ENCODE measurements at regions not wholly inside any gene's neighbourhood (a gene's known extent, or its start where the extent isn't known, plus 50 kb on each side); places are given as distances from the start of the nearest gene placed in this dataset.

GRCh38 chr4:14743172-14743571 lies 259.1 kb upstream of the CPEB2 start:
- Mint-ChIP-seq H3K27ac (no peak overlapping the region), H3K27me3 (ENCODE audit: insufficient read depth, low read depth, poor library complexity) (no peaks in the 10 kb centered on the region)
- no peaks in the 10 kb centered on the region for H4K20me1 ChIP-seq (replicated peaks; ENCODE audit: insufficient read depth)

More at GRCh38 chr4:14743172-14743571, 259.1 kb upstream of the CPEB2 start:
- H2AFZ ChIP-seq, result no peak overlapping the region
- peaks cover 4% of the 10 kb centered on the region; the same call in 1 of the 2 replicates for H3K4me1 ChIP-seq (ENCODE audit: insufficient read depth)
- H3K4me2 ChIP-seq, result no peak overlapping the region
- Mint-ChIP-seq H3K4me1 (peaks cover 12% of the 10 kb centered on the region), H3K4me3 (no peak overlapping the region), H3K9me3 (no peaks in the 10 kb centered on the region), H3K36me3 (ENCODE audit: low read depth) (no peaks in the 10 kb centered on the region)
- no peaks in the 10 kb centered on the region; the same call in 1 of the 2 replicates for H3K9me2 ChIP-seq (ENCODE audit: insufficient read depth)
- H3K79me2 ChIP-seq (replicated peaks; ENCODE audit: insufficient read depth), result no peaks in the 10 kb centered on the region
- DNase-seq (ENCODE audit: low spot score), result no peak
- no peak overlapping the region for H3K27ac ChIP-seq (ENCODE audit: low read depth)
- no peak overlapping the region for H3K4me3 ChIP-seq
- ATAC-seq, result no peak
- no peaks in the 10 kb centered on the region for H3F3A ChIP-seq (replicated peaks; ENCODE audit: low read depth)
- no peak for TF ChIP-seq STAT1 (IDR thresholded peaks at IDR 0.05; ENCODE audit: unreplicated experiment)
- no peak for TF ChIP-seq POLR2AphosphoS5 (IDR thresholded peaks at IDR 0.05; ENCODE audit: low read depth)
- no peak for TF ChIP-seq NANOG (IDR thresholded peaks at IDR 0.05; ENCODE audit: borderline replicate concordance)
- TF ChIP-seq CTCF (conservative IDR thresholded peaks at IDR 0.05; ENCODE audit: low read depth in 2 of 2), result no peak
- TF ChIP-seq ZNF462 (CRISPR knock-in tag; IDR thresholded peaks at IDR 0.05), result no peak
- no peak for TF ChIP-seq REST (IDR thresholded peaks at IDR 0.05; ENCODE audit: unreplicated experiment)
- no peaks in the 10 kb centered on the region for H3K27me3 ChIP-seq (ENCODE audit: insufficient read depth)
- H3K36me3 ChIP-seq (ENCODE audit: insufficient read depth), result no peaks in the 10 kb centered on the region

Measured in GM23338 (cell line).